ENCODE measurements at regions not wholly inside any gene's neighbourhood (a gene's known extent, or its start where the extent isn't known, plus 50 kb on each side); places are given as distances from the start of the nearest gene placed in this dataset.

DNA sequence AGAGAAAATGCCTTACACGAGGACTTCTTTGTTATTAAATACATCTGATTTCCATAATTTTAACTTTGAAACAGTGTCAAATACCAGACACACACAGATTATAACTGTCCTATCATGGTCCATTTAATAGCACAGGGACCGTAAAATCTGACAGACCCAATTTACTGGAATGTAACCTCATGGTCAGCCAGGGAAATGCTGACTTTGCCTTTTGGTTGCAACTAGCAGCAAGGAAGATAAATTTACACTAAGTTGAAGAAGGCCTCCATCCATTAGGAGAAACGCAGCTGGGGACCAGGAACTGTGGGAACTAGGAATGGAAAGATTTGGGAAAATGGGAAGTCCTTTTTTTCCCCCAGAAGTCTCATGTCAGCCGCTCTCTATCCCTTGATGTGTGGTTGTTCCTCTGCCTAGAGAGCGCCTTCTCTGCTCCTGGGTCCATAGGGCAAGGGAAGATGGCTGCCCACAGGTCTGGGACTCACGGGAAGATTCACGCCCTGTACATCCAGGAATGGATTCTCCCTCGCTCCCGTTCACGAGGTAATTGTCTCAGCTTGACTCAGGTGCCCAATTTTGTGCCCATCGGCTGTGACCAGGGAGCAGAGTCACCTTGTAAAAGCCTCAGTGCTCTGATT, 74.6 kb upstream of the L3MBTL3 start:
- ChIA-PET POLR2A (no interaction called here), CTCF (ENCODE audit: unreplicated experiment) (no interaction called here)
- H3K4me3 ChIP-seq (ENCODE audit: low read depth, low read length, poor library complexity, severe bottlenecking), result no peak overlapping the region
- no peaks in the 10 kb centered on the region for H3K4me1 ChIP-seq (ENCODE audit: insufficient read depth, low read length, poor library complexity, severe bottlenecking)
- H3K79me2 ChIP-seq (ENCODE audit: insufficient read depth, low read depth, low read length), result no peaks in the 10 kb centered on the region
- BruUV-seq (replicated peaks), result no TSS peak
- no peaks in the 10 kb centered on the region for H3K36me3 ChIP-seq (ENCODE audit: insufficient read depth, low read length)
- TF ChIP-seq EZH2phosphoT487 (IDR thresholded peaks at IDR 0.05; ENCODE audit: borderline replicate concordance, low read depth, low read length), result no peak
- TF ChIP-seq, protein P1, sequence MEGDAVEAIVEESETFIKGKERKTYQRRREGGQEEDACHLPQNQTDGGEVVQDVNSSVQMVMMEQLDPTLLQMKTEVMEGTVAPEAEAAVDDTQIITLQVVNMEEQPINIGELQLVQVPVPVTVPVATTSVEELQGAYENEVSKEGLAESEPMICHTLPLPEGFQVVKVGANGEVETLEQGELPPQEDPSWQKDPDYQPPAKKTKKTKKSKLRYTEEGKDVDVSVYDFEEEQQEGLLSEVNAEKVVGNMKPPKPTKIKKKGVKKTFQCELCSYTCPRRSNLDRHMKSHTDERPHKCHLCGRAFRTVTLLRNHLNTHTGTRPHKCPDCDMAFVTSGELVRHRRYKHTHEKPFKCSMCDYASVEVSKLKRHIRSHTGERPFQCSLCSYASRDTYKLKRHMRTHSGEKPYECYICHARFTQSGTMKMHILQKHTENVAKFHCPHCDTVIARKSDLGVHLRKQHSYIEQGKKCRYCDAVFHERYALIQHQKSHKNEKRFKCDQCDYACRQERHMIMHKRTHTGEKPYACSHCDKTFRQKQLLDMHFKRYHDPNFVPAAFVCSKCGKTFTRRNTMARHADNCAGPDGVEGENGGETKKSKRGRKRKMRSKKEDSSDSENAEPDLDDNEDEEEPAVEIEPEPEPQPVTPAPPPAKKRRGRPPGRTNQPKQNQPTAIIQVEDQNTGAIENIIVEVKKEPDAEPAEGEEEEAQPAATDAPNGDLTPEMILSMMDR (conservative IDR thresholded peaks at IDR 0.05; ENCODE audit: low read length), result no peak
- no peak overlapping the region for H3K4me2 ChIP-seq (ENCODE audit: low read length)
- H3K27ac ChIP-seq (ENCODE audit: low read depth, low read length, poor library complexity, severe bottlenecking), result no peak overlapping the region
- no peaks in the 10 kb centered on the region for H4K20me1 ChIP-seq (ENCODE audit: insufficient read depth, low read length)
- H3K9me3 ChIP-seq (ENCODE audit: low read length), result no peaks in the 10 kb centered on the region
- intact Hi-C loops (cut with micrococcal nuclease; ENCODE audit: unreplicated experiment), result no loop called here
- no peak for DNase-seq (ENCODE audit: low spot score)
- no peak overlapping the region for H2AFZ ChIP-seq (ENCODE audit: low read length)
- H3K9me2 ChIP-seq (ENCODE audit: insufficient read depth, low read length), result no peaks in the 10 kb centered on the region

GRCh38 chr6:129940454-129941195, 77.8 kb upstream of the L3MBTL3 start:
- Histone ChIP-seq H3K9me3 (ENCODE audit: low read length) (no peaks in the 10 kb centered on the region), H2AFZ (ENCODE audit: low read length) (no peak overlapping the region), H3K27ac (ENCODE audit: low read depth, low read length, poor library complexity, severe bottlenecking) (no peak overlapping the region), H3K9me2 (ENCODE audit: insufficient read depth, low read length) (no peaks in the 10 kb centered on the region), H3K36me3 (ENCODE audit: insufficient read depth, low read length) (no peaks in the 10 kb centered on the region), H3K79me2 (ENCODE audit: insufficient read depth, low read depth, low read length) (no peaks in the 10 kb centered on the region), H3K4me3 (ENCODE audit: low read depth, low read length, poor library complexity, severe bottlenecking) (no peak overlapping the region), H3K4me1 (ENCODE audit: insufficient read depth, low read length, poor library complexity, severe bottlenecking) (no peaks in the 10 kb centered on the region), H4K20me1 (ENCODE audit: insufficient read depth, low read length) (no peaks in the 10 kb centered on the region), H3K4me2 (ENCODE audit: low read length) (no peak overlapping the region)
- CTCF ChIA-PET (ENCODE audit: unreplicated experiment), result no interaction called here
- POLR2A ChIA-PET, result interaction anchor here (0.6 kb wide), 1 partner anchor 29 kb away, joined by 3 read pairs; no protein-coding TSS in a partner anchor
- TF ChIP-seq, protein P1 (conservative IDR thresholded peaks at IDR 0.05; ENCODE audit: low read length), result no peak
- TF ChIP-seq EZH2phosphoT487 (IDR thresholded peaks at IDR 0.05; ENCODE audit: borderline replicate concordance, low read depth, low read length), result no peak
- intact Hi-C loops (cut with micrococcal nuclease; ENCODE audit: unreplicated experiment), result no loop called here
- no peak for DNase-seq (ENCODE audit: low spot score)
- BruUV-seq (replicated peaks), result no TSS peak

Data from OCI-LY7 (cell line).